ENCODE measurements at regions not wholly inside any gene's neighbourhood (a gene's known extent, or its start where the extent isn't known, plus 50 kb on each side); places are given as distances from the start of the nearest gene placed in this dataset.
"Not testable (repeated sequence)": the region's sequence is repeated elsewhere in the genome, so short reads cannot be mapped to it uniquely, and the experiment has no call there.

- DNase-seq, H3K36me3 ChIP-seq, H3K27me3 ChIP-seq, H3K4me3 ChIP-seq, H3K9me3 ChIP-seq: not testable (repeated sequence)
Measured at GRCh38 chr2:110394769-110395168, 77.8 kb downstream of the LIMS4 start.

GRCh38 chr2:110392366-110392765 lies 80.2 kb downstream of the LIMS4 start:
- H3K36me3 ChIP-seq, DNase-seq, H3K27me3 ChIP-seq, H3K4me3 ChIP-seq, H3K9me3 ChIP-seq: not testable (repeated sequence)

GRCh38 chr2:110391035-110391418 lies 81.6 kb downstream of the LIMS4 start:
- H3K9me3 ChIP-seq, H3K4me3 ChIP-seq, H3K27me3 ChIP-seq, DNase-seq, H3K36me3 ChIP-seq: not testable (repeated sequence)

- not testable (repeated sequence) for H3K4me3 ChIP-seq, H3K27me3 ChIP-seq, H3K36me3 ChIP-seq, H3K9me3 ChIP-seq, DNase-seq
Measured at GRCh38 chr2:110390351-110391034, 82.1 kb downstream of the LIMS4 start.

- not testable (repeated sequence) for H3K4me3 ChIP-seq, H3K27me3 ChIP-seq, H3K9me3 ChIP-seq, H3K36me3 ChIP-seq, DNase-seq
Measured at GRCh38 chr2:110387044-110387443, 85.6 kb downstream of the LIMS4 start.

GRCh38 chr2:110386546-110386945 lies 86.1 kb downstream of the LIMS4 start:
- DNase-seq, H3K9me3 ChIP-seq, H3K4me3 ChIP-seq, H3K27me3 ChIP-seq, H3K36me3 ChIP-seq: not testable (repeated sequence)

GRCh38 chr2:110384736-110385119 lies 87.9 kb downstream of the LIMS4 start:
- not testable (repeated sequence) for H3K4me3 ChIP-seq, H3K27me3 ChIP-seq, H3K36me3 ChIP-seq, DNase-seq, H3K9me3 ChIP-seq

- H3K9me3 ChIP-seq, H3K4me3 ChIP-seq, H3K27me3 ChIP-seq, DNase-seq, H3K36me3 ChIP-seq: not testable (repeated sequence)
Measured at GRCh38 chr2:110384109-110384735, 88.4 kb downstream of the LIMS4 start.

GRCh38 chr2:110383163-110384048 lies 89.2 kb downstream of the LIMS4 start:
- H3K4me3 ChIP-seq, DNase-seq, H3K36me3 ChIP-seq, H3K27me3 ChIP-seq, H3K9me3 ChIP-seq: not testable (repeated sequence)

- DNase-seq, H3K9me3 ChIP-seq, H3K4me3 ChIP-seq, H3K36me3 ChIP-seq, H3K27me3 ChIP-seq: not testable (repeated sequence)
Measured at GRCh38 chr2:110373519-110373918, 99.1 kb downstream of the LIMS4 start.

- peak; percentile 1 for DNase-seq
- not testable (repeated sequence) for H3K36me3 ChIP-seq, H3K27me3 ChIP-seq, H3K9me3 ChIP-seq, H3K4me3 ChIP-seq
Measured at GRCh38 chr2:110371633-110372032, 101.0 kb downstream of the LIMS4 start.

- H3K9me3 ChIP-seq, H3K36me3 ChIP-seq, H3K4me3 ChIP-seq, H3K27me3 ChIP-seq, DNase-seq: not testable (repeated sequence)
Measured at GRCh38 chr2:110357616-110358015, 115.0 kb downstream of the LIMS4 start.

GRCh38 chr2:110354294-110355018 lies 118.2 kb downstream of the LIMS4 start:
- DNase-seq, H3K36me3 ChIP-seq, H3K4me3 ChIP-seq, H3K27me3 ChIP-seq, H3K9me3 ChIP-seq: not testable (repeated sequence)

- H3K9me3 ChIP-seq, H3K36me3 ChIP-seq, DNase-seq, H3K27me3 ChIP-seq, H3K4me3 ChIP-seq: not testable (repeated sequence)
Measured at GRCh38 chr2:110350718-110351117, 121.9 kb downstream of the LIMS4 start.

GRCh38 chr2:110348902-110349301 lies 123.7 kb downstream of the LIMS4 start:
- H3K4me3 ChIP-seq, H3K9me3 ChIP-seq, H3K36me3 ChIP-seq, H3K27me3 ChIP-seq, DNase-seq: not testable (repeated sequence)

- H3K4me3 ChIP-seq, DNase-seq, H3K27me3 ChIP-seq, H3K36me3 ChIP-seq, H3K9me3 ChIP-seq: not testable (repeated sequence)
Measured at GRCh38 chr2:110344405-110345035, 128.1 kb downstream of the LIMS4 start.

- DNase-seq, H3K36me3 ChIP-seq, H3K9me3 ChIP-seq, H3K27me3 ChIP-seq, H3K4me3 ChIP-seq: not testable (repeated sequence)
Measured at GRCh38 chr2:110342077-110342476, 129.7 kb upstream of the MTLN start.
